ENCODE measurements at regions not wholly inside any gene's neighbourhood (a gene's known extent, or its start where the extent isn't known, plus 50 kb on each side); places are given as distances from the start of the nearest gene placed in this dataset.

DNA sequence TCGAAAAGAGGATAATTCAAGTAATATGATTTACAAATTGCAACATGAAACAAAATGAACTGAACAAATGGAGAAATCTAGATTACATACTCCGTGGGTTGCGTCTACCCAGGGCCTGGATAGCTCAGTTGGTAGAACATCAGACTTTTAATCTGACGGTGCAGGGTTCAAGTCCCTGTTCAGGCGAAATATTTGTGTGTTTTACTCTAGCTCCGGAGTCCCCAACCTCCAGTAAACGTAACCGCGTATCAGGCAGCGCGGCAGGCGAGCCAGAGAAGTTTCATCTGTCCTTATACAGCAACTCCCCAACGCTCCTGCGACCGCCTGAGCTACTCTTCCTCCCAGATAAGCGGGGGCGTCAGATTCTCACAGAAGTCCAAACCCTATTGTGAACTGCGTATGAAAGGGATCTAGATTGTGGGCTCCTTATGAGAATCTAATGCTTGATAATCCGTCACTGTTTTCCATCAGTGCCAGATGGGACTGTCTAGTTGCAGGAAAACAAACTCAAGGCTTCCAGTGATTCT lies 176.1 kb downstream of the TRIM27 start:
- TF ChIP-seq, protein P1, sequence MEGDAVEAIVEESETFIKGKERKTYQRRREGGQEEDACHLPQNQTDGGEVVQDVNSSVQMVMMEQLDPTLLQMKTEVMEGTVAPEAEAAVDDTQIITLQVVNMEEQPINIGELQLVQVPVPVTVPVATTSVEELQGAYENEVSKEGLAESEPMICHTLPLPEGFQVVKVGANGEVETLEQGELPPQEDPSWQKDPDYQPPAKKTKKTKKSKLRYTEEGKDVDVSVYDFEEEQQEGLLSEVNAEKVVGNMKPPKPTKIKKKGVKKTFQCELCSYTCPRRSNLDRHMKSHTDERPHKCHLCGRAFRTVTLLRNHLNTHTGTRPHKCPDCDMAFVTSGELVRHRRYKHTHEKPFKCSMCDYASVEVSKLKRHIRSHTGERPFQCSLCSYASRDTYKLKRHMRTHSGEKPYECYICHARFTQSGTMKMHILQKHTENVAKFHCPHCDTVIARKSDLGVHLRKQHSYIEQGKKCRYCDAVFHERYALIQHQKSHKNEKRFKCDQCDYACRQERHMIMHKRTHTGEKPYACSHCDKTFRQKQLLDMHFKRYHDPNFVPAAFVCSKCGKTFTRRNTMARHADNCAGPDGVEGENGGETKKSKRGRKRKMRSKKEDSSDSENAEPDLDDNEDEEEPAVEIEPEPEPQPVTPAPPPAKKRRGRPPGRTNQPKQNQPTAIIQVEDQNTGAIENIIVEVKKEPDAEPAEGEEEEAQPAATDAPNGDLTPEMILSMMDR (conservative IDR thresholded peaks at IDR 0.05; ENCODE audit: low read depth, low read length) = no peak
- no peak for TF ChIP-seq EZH2 (IDR thresholded peaks at IDR 0.05; ENCODE audit: low read length, unreplicated experiment)
- no peak for TF ChIP-seq EZH2phosphoT487 (IDR thresholded peaks at IDR 0.05; ENCODE audit: borderline replicate concordance, low read length)

Data from PC-3 (cell line).